B cell (primary cell): ENCODE measurements at regions not wholly inside any gene's neighbourhood (a gene's known extent, or its start where the extent isn't known, plus 50 kb on each side); places are given as distances from the start of the nearest gene placed in this dataset.

ENCODE experiments used
- EZH2 ChIP-seq: IDR thresholded peaks from 2 replicates; pipeline ENCODE4 v1.6.1; 2012; ENCODE audit warnings: borderline replicate concordance, low read depth, mild to moderate bottlenecking, moderate library complexity, low read length; ENCODE audit not compliant: insufficient read depth, poor library complexity, severe bottlenecking
- TF ChIP-seq, protein P1 (sequence below): fragments of 200-600 bp; IDR thresholded peaks from one replicate; pipeline ENCODE4 v1.8.0; 2022; ENCODE audit warnings: antibody characterized with exemption, mild to moderate bottlenecking

DNA sequence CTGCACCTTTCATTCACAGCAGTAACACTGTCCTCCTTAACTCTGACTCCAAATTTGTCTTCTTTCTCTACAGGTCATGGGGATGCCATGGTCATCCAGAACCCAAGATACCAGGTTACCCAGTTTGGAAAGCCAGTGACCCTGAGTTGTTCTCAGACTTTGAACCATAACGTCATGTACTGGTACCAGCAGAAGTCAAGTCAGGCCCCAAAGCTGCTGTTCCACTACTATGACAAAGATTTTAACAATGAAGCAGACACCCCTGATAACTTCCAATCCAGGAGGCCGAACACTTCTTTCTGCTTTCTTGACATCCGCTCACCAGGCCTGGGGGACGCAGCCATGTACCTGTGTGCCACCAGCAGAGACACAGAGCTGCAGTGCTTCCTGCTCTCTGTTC is 156.2 kb upstream of the PRSS1 start:
- TF ChIP-seq, protein P1, sequence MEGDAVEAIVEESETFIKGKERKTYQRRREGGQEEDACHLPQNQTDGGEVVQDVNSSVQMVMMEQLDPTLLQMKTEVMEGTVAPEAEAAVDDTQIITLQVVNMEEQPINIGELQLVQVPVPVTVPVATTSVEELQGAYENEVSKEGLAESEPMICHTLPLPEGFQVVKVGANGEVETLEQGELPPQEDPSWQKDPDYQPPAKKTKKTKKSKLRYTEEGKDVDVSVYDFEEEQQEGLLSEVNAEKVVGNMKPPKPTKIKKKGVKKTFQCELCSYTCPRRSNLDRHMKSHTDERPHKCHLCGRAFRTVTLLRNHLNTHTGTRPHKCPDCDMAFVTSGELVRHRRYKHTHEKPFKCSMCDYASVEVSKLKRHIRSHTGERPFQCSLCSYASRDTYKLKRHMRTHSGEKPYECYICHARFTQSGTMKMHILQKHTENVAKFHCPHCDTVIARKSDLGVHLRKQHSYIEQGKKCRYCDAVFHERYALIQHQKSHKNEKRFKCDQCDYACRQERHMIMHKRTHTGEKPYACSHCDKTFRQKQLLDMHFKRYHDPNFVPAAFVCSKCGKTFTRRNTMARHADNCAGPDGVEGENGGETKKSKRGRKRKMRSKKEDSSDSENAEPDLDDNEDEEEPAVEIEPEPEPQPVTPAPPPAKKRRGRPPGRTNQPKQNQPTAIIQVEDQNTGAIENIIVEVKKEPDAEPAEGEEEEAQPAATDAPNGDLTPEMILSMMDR: no peak
- TF ChIP-seq EZH2: no peak
